ENCODE measurements at regions not wholly inside any gene's neighbourhood (a gene's known extent, or its start where the extent isn't known, plus 50 kb on each side); places are given as distances from the start of the nearest gene placed in this dataset.

DNA sequence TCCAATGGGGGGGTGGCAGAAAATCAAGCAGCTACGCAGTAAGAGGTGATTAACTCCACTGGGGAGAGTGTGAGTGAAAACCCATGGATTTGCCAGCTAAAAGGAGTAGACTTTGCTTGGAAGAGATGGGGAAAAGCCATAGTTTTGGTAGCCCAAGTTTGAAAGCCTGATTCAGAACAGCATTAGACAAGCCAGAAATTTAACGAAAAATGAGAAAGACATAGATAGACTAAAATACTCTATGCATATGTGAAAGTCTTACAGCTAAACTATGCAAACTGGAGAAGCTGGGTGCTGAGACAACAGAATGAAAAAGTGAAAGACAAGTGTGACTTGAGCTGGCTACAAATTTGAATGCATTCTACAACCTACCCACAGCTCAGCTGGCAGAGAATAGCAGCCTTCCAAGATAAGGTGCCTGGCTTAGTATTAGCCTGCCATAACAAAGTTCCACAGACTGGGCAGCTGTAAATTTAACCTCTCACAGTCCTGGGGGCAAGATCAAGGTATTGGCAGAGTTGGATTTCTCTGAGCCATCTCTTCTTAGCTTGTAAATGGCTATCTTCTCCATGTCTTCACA lies 156.6 kb downstream of the CDC14C start:
- TF ChIP-seq, protein P1, sequence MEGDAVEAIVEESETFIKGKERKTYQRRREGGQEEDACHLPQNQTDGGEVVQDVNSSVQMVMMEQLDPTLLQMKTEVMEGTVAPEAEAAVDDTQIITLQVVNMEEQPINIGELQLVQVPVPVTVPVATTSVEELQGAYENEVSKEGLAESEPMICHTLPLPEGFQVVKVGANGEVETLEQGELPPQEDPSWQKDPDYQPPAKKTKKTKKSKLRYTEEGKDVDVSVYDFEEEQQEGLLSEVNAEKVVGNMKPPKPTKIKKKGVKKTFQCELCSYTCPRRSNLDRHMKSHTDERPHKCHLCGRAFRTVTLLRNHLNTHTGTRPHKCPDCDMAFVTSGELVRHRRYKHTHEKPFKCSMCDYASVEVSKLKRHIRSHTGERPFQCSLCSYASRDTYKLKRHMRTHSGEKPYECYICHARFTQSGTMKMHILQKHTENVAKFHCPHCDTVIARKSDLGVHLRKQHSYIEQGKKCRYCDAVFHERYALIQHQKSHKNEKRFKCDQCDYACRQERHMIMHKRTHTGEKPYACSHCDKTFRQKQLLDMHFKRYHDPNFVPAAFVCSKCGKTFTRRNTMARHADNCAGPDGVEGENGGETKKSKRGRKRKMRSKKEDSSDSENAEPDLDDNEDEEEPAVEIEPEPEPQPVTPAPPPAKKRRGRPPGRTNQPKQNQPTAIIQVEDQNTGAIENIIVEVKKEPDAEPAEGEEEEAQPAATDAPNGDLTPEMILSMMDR (IDR thresholded peaks at IDR 0.05; ENCODE audit: insufficient read depth, low read depth, low read length, missing control alignments) = no peak
- DNase-seq (ENCODE audit: low read depth) = no peak
- H3K4me3 ChIP-seq (ENCODE audit: low read depth, low read length) = no peak overlapping the region

DNA sequence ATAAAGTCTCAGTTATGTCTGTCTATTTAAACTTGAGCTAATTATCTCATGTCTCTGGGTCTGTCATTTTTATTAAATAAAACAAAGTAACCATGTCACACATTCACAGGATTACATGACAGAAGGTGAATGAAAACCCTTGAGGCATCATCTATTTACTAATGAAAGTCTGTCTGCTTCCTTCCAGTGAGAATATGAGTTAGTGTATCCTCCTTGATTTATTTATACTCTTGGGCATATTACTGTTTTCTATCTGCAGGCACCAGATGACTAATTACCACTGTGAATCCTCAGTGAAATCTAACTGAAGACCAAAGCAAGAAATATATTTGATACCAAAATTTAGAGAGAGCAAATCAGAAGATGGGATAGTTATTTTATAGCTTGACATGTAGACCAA lies 163.7 kb downstream of the CDC14C start:
- no peak for DNase-seq (ENCODE audit: low read depth)
- TF ChIP-seq, protein P1 (IDR thresholded peaks at IDR 0.05; ENCODE audit: insufficient read depth, low read depth, low read length, missing control alignments) = no peak
- H3K4me3 ChIP-seq (ENCODE audit: low read depth, low read length) = no peak overlapping the region

DNA sequence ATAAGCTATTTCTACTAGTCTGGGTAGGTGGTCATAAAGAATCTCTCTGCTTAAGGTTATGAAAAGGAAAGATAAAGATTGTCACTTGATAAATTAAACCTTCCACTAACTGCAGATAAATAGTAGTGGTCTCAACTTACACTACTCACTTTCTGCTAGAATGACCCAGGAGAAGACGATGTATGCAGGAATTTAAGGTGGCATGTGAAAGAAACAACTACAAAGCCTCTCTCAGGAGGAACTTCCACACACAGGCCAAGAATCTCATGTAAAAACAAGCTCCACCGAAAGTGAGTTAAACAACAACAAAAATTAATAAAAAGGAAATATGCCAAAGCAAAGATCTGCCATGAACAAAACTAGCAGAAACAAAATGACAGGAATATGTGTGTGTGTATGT lies 165.4 kb downstream of the CDC14C start:
- no peak overlapping the region for H3K4me3 ChIP-seq (ENCODE audit: low read depth, low read length)
- DNase-seq (ENCODE audit: low read depth) = no peak
- TF ChIP-seq, protein P1 (IDR thresholded peaks at IDR 0.05; ENCODE audit: insufficient read depth, low read depth, low read length, missing control alignments) = no peak

DNA sequence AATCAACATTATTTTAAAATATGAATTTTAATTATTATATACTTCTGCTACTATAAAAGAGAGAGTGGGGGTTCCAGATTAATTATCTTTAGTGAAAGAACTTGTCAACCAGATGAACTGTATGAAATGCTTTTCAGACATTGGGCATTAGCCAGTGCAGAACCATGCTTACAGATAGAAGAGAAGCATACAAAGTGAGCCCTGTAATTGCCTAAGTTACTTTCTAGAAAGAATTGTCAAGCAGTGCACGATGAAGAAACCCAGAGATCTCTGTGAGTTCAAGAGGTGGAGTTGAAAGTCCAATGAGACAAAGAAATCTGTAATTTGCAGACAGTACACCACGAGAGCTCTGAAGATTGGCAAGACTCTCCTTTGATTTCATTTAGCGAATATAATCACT lies 166.7 kb downstream of the CDC14C start:
- no peak for DNase-seq (ENCODE audit: low read depth)
- TF ChIP-seq, protein P1 (IDR thresholded peaks at IDR 0.05; ENCODE audit: insufficient read depth, low read depth, low read length, missing control alignments) = no peak
- no peak overlapping the region for H3K4me3 ChIP-seq (ENCODE audit: low read depth, low read length)

DNA sequence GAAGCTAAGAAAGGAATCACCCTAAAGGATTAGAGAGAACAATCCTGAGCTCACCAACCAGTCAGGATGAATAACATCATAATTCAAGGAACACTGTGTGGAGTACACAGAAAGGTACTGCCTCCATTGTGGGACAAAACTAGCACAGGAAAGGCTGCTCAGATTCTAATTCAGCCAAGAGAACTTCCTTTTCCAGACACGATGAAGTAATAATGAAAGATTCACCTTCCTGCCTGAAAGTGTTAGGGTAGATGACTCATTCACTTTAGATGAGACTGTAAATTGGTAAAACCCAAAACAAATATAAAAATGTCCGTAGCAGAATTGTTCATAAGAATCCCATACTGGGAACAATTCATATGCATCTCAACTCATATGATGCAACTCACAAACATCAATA lies 167.2 kb downstream of the CDC14C start:
- peak; percentile 9 for DNase-seq (ENCODE audit: low read depth)
- H3K4me3 ChIP-seq (ENCODE audit: low read depth, low read length) = no peak overlapping the region
- TF ChIP-seq, protein P1 (IDR thresholded peaks at IDR 0.05; ENCODE audit: insufficient read depth, low read depth, low read length, missing control alignments) = no peak

GRCh38 chr7:49093218-49093617 lies 168.9 kb downstream of the CDC14C start:
- TF ChIP-seq, protein P1 (IDR thresholded peaks at IDR 0.05; ENCODE audit: insufficient read depth, low read depth, low read length, missing control alignments) = no peak

GRCh38 chr7:49094866-49095265 lies 170.5 kb downstream of the CDC14C start:
- no peak overlapping the region for H3K4me3 ChIP-seq (ENCODE audit: low read depth, low read length)
- no peak for DNase-seq (ENCODE audit: low read depth)
- TF ChIP-seq, protein P1 (IDR thresholded peaks at IDR 0.05; ENCODE audit: insufficient read depth, low read depth, low read length, missing control alignments) = no peak

More at GRCh38 chr7:49093218-49093617, 168.9 kb downstream of the CDC14C start:
- H3K4me3 ChIP-seq (ENCODE audit: low read depth, low read length) = no peak overlapping the region
- no peak for DNase-seq (ENCODE audit: low read depth)

All from GM12865 (cell line).